ENCODE measurements at regions not wholly inside any gene's neighbourhood (a gene's known extent, or its start where the extent isn't known, plus 50 kb on each side); places are given as distances from the start of the nearest gene placed in this dataset.

- no peak for DNase-seq (ENCODE audit: low read depth)
Observed at GRCh38 chr18:8536231-8536630, 73.0 kb upstream of the RAB12 start.

DNA sequence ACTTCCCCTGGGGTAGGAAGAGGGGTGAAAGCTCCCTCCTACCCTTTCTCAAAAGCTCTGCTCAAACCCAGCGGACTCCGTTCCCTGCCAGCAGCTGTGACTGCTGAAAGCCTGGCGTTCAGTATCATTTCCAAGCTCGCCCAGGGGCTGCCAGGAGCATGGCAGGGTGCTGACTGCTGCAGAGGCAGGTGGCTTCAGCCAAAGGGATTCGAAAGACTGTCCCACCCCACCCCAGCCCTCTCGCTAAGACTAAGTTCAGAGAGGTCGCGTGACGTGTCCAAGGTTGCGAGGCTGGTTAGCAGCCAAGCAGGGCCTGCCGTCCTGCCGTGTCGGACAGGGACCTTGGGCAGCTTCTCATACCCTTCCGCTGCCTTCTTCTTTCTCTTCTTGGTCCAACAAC lies 72.3 kb upstream of the RAB12 start:
- DNase-seq (ENCODE audit: low read depth): no peak

- no peak for DNase-seq (ENCODE audit: low read depth)
Observed at GRCh38 chr18:8537400-8537799, 71.8 kb upstream of the RAB12 start.

DNA sequence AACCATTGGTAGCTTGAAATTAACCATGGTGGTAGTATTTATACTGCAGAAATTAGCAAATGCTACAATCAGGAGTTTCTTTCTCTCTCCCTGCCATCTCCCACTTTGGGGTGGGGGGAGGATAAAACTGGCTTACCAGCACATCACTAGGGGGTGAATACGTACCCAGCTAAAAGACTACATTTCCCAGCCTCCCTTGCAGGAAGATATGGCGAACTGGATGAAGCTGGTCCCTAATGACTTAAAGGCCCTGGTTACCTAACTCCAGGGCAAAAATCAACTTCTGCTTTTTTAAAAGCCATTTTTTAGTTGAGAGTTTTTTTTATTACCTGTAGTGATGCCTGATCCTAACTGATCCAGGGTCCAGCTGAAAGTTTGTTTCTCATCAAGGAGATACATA lies 70.3 kb upstream of the RAB12 start:
- no peak for DNase-seq (ENCODE audit: low read depth)

GRCh38 chr18:8546677-8547076 lies 62.6 kb upstream of the RAB12 start:
- DNase-seq (ENCODE audit: low read depth): no peak

- DNase-seq (ENCODE audit: low read depth): no peak
Observed at GRCh38 chr18:8548186-8548585, 61.1 kb upstream of the RAB12 start.

DNA sequence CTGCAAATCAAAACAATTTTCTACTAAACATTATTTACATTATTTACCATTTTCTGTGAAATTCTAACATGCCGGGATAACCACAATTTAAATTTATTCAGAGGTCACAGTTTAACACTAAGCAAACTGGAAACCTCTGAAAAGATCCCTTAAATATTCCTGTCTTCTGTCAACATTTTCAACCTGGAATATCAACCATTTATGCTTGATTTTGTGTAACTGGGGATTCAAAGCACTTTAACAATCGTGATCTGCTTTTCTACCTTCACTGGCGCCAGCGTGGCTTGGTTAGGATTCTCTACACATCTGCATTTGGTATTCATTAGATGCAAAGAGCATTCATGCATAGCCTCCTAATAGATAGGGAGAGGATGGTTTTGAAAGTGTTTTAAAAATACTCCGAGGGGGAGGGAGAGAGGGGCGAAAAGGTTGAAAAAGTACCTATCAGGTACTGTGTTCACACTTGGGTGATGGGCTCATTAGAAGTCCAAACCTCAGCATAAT lies 59.9 kb upstream of the RAB12 start:
- DNase-seq (ENCODE audit: low read depth): no peak

GRCh38 chr18:8552151-8552550 lies 57.1 kb upstream of the RAB12 start:
- DNase-seq (ENCODE audit: low read depth): no peak

GRCh38 chr18:8554354-8554753 lies 54.9 kb upstream of the RAB12 start:
- no peak for DNase-seq (ENCODE audit: low read depth)

- DNase-seq (ENCODE audit: low read depth): no peak
Observed at GRCh38 chr18:8556424-8556823, 52.8 kb upstream of the RAB12 start.

Measured in CMK (cell line).